ENCODE measurements at regions not wholly inside any gene's neighbourhood (a gene's known extent, or its start where the extent isn't known, plus 50 kb on each side); places are given as distances from the start of the nearest gene placed in this dataset.
"Not testable (repeated sequence)": the region's sequence is repeated elsewhere in the genome, so short reads cannot be mapped to it uniquely, and the experiment has no call there.

DNA sequence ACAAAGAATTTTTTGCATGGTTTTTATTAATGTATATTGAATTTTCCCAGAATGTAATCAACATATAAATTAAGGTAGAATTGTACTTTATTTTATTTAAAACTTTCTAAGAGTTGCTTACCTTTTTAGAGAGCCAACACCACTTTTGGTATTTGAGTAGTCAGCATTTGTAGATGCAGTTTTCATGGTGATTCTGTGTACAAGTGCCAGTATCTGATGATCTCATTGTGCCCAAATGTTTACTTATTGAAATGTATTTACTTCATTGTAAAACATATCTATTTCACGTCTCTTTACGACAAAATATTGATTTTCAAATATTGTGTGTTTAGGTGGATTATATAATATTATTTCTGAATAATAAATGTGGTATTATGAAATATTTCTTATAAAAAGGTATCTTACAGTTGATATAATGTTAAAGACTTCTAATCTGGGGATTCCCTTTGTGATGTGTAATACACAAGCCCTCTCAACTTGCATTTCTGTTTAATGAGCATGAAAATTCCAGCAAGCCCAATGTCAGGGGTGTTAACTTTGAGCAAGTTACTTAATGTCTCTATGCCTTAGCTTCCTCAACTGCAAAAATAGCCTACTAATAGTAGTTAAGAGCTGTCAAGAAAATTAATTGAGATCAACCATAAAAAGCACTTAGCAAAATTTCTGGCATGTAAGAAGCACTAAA, 141.8 kb upstream of the ZNF648 start:
- DNase-seq (ENCODE audit: extremely low spot score in 2 of 2) = no peak
- Histone ChIP-seq H3K4me1 (peaks cover 22% of the 10 kb centered on the region), H3K27ac (no peak overlapping the region), H3K4me3 (no peak overlapping the region), H3K27me3 (no peaks in the 10 kb centered on the region), H3K9me3 (no peaks in the 10 kb centered on the region), H3K36me3 (no peaks in the 10 kb centered on the region)
- TF ChIP-seq POLR2AphosphoS5 (IDR thresholded peaks at IDR 0.05; ENCODE audit: insufficient read depth in 1 of 2, low read depth in 1 of 2) (no peak), CTCF (IDR thresholded peaks at IDR 0.05) (no peak), POLR2A (IDR thresholded peaks at IDR 0.05) (no peak)
- intact Hi-C loops (cut with DNase I) = no loop called here

DNA sequence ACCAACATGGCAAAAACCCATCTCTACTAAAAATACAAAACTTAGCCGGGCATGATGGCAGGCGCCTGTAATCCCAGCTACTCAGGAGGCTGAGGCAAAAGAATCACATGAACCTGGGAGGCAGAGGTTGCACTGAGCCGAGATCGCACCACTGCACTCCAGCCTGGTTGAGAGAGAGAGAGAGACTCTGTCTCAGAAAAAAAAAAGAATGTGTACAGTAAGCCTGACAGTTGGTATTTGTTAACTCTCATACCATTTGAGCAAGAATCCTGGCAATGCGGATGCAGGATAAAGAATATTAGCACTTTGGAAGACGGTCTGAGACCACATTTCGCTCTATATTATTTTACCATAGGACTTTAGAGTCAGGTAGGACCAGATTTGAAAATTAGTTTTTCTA, 140.0 kb upstream of the ZNF648 start:
- intact Hi-C loops (cut with DNase I); H3K9me3 ChIP-seq; H3K36me3 ChIP-seq; H3K4me3 ChIP-seq; H3K27ac ChIP-seq; DNase-seq (ENCODE audit: extremely low spot score in 2 of 2); H3K27me3 ChIP-seq: not testable (repeated sequence)
- H3K4me1 ChIP-seq = peaks cover 38% of the 10 kb centered on the region

DNA sequence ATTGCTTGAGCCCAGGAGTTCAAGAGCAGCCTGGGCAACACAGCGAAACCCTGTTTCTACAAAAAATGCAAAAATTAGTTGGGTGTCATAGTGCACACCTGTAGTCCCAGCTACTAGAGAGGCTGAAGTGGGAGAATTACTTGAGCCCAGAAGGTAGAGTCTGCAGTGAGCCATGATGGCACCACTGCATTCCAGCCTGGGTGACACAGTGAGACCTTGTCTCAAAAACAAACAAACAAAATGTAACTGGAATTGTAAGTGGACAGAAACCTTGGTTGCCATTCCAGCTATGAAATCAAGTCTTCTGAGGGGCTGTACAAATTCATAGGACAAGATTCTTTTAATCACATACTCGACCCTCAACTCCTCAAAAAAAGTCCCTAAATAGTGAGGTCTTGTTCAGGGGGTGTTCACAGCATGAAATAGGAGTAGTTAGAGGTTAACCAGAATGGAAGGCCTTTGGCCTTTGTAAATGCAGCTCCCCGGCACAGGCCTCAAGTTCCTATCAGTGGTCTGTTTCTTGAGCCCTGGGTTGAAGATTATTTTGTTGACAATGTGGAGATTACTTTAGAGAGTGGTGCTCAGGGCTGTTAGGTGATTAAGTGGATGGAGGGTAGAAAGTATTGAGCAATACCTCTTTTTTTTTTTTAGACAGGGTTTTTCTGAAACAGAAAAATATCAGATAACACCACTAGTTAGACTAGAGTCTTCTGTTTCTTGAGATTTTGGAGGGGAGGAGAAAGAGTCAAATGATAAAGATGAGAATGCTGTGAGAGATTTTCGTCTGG, 138.7 kb upstream of the ZNF648 start:
- no peak overlapping the region for H3K27ac ChIP-seq
- peaks cover 26% of the 10 kb centered on the region for H3K4me1 ChIP-seq
- intact Hi-C loops (cut with DNase I) = no loop called here

GRCh38 chr1:182198006-182198605, 136.6 kb upstream of the ZNF648 start:
- Histone ChIP-seq H3K27ac (peak overlapping the region; percentile 75), H3K9me3 (no peaks in the 10 kb centered on the region), H3K4me1 (peaks cover 26% of the 10 kb centered on the region), H3K27me3 (no peaks in the 10 kb centered on the region), H3K36me3 (no peaks in the 10 kb centered on the region), H3K4me3 (no peak overlapping the region)
- intact Hi-C loops (cut with DNase I) = loop anchor here (5.0 kb wide), 1 partner anchor 36 kb away; no protein-coding TSS in a partner anchor
- no peak for DNase-seq (ENCODE audit: extremely low spot score in 2 of 2)
- TF ChIP-seq CTCF (IDR thresholded peaks at IDR 0.05) (peak in 1 of 3 experiments; percentile 13), POLR2A (IDR thresholded peaks at IDR 0.05) (no peak), POLR2AphosphoS5 (IDR thresholded peaks at IDR 0.05; ENCODE audit: insufficient read depth in 1 of 2, low read depth in 1 of 2) (no peak)

More for the DNA sequence above, 138.7 kb upstream of the ZNF648 start:
- no peak overlapping the region for H3K4me3 ChIP-seq
- H3K27me3 ChIP-seq = no peaks in the 10 kb centered on the region
- H3K9me3 ChIP-seq = no peaks in the 10 kb centered on the region
- DNase-seq (ENCODE audit: extremely low spot score in 2 of 2) = no peak
- TF ChIP-seq CTCF (IDR thresholded peaks at IDR 0.05) (no peak), POLR2A (IDR thresholded peaks at IDR 0.05) (no peak), POLR2AphosphoS5 (IDR thresholded peaks at IDR 0.05; ENCODE audit: insufficient read depth in 1 of 2, low read depth in 1 of 2) (no peak)
- H3K36me3 ChIP-seq = no peaks in the 10 kb centered on the region

GRCh38 chr1:182196897-182197870, 135.7 kb upstream of the ZNF648 start:
- intact Hi-C loops (cut with DNase I) = loop anchor here (2.0 to 5.0 kb wide), 2 partner anchors 35 to 194 kb away; partner anchors contain the start of gene GLUL
- Histone ChIP-seq H3K27me3 (no peaks in the 10 kb centered on the region), H3K4me3 (no peak overlapping the region), H3K27ac (peak overlapping the region; percentile 75), H3K36me3 (no peaks in the 10 kb centered on the region), H3K4me1 (peaks cover 26% of the 10 kb centered on the region), H3K9me3 (no peaks in the 10 kb centered on the region)
- no peak for TF ChIP-seq CTCF (IDR thresholded peaks at IDR 0.05)
- no peak for TF ChIP-seq POLR2AphosphoS5 (IDR thresholded peaks at IDR 0.05; ENCODE audit: insufficient read depth in 1 of 2, low read depth in 1 of 2)
- TF ChIP-seq POLR2A (IDR thresholded peaks at IDR 0.05) = no peak
- no peak for DNase-seq (ENCODE audit: extremely low spot score in 2 of 2)

All from vagina (tissue), 2 donors.